SK-N-SH (cell line): ENCODE measurements at regions not wholly inside any gene's neighbourhood (a gene's known extent, or its start where the extent isn't known, plus 50 kb on each side); places are given as distances from the start of the nearest gene placed in this dataset.
"Not testable (repeated sequence)": the region's sequence is repeated elsewhere in the genome, so short reads cannot be mapped to it uniquely, and the experiment has no call there.

Experiments used
- CTCF ChIP-seq: fragments of 200-600 bp; sonication (generic); IDR thresholded peaks from 2 replicates; pipeline ENCODE4 v1.6.1; 2017; ENCODE audit warnings: antibody characterized with exemption, mild to moderate bottlenecking, moderate library complexity
- EP300 ChIP-seq, 2 experiments: IDR thresholded peaks; 2 replicates each; pipeline versions ENCODE4 v1.4.0 to v1.6.1; 2012; ENCODE audit warnings: borderline replicate concordance in 1 of 2, low read depth in 1 of 2, low read length in 1 of 2
- EZH2phosphoT487 ChIP-seq: fragments of 200-600 bp; sonication (generic); IDR thresholded peaks from 2 replicates; pipeline ENCODE4 v1.6.1; 2017; ENCODE audit warnings: low read depth, mixed run types, mild to moderate bottlenecking, antibody characterized with exemption, moderate library complexity, borderline replicate concordance

- TF ChIP-seq CTCF; EZH2phosphoT487; EP300 (IDR thresholded peaks at IDR 0.05; ENCODE audit: borderline replicate concordance in 1 of 2, low read depth in 1 of 2, low read length in 1 of 2): not testable (repeated sequence)
Observed at GRCh38 chr2:91580043-91580442, 2888.6 kb downstream of the RPIA start.
